ENCODE measurements at regions not wholly inside any gene's neighbourhood (a gene's known extent, or its start where the extent isn't known, plus 50 kb on each side); places are given as distances from the start of the nearest gene placed in this dataset.

DNA sequence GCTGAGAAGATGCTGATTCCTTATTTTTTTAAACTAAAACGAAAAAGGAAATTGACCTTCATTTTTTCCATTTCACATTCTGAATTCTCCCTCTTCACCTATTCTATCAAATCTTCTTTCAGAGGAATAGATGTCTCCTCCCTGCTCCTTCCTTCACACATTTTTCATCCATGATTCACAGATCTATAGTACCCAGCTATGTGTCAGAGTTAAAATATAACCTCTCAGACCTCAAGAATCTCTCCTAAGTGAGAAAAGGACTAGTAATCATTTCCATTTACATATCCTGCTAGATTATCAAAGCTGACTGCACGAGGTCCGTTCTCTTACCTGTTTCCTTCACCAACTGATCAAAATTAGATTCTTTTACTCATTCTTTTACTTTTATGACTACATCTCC is 1297.6 kb upstream of the ALCAM start:
- no peaks in the 10 kb centered on the region for H3K9me3 Mint-ChIP-seq
- Histone ChIP-seq H3K27ac (ENCODE audit: low read depth in 1 of 2, low read length in 2 of 2) (no peak overlapping the region), H3K9me3 (ENCODE audit: control insufficient read depth in 1 of 2, insufficient read depth in 1 of 2, low read length in 2 of 2) (no peaks in the 10 kb centered on the region), H3K4me1 (ENCODE audit: insufficient read depth, low read length) (no peaks in the 10 kb centered on the region), H3K27me3 (ENCODE audit: control insufficient read depth in 1 of 2, insufficient read depth in 2 of 2, low read length in 2 of 2) (no peaks in the 10 kb centered on the region), H3K4me3 (ENCODE audit: low read length) (no peak overlapping the region), H3K36me3 (ENCODE audit: insufficient read depth, low read length) (no peaks in the 10 kb centered on the region)
- H3K27ac Mint-ChIP-seq = no peak overlapping the region
- no peaks in the 10 kb centered on the region for H3K36me3 Mint-ChIP-seq (ENCODE audit: low read depth)
- CTCF ChIA-PET = no interaction called here
- POLR2A ChIA-PET = no interaction called here
- DNase-seq (no peak), ATAC-seq (ENCODE audit: poor library complexity) (no peak)
- H3K27me3 Mint-ChIP-seq = no peaks in the 10 kb centered on the region
- no peak overlapping the region for H3K4me3 Mint-ChIP-seq
- intact Hi-C loops (cut with DNase I, micrococcal nuclease) = no loop called here
- no peak for TF ChIP-seq CTCF (IDR thresholded peaks at IDR 0.05)
- no peaks in the 10 kb centered on the region for H3K4me1 Mint-ChIP-seq (ENCODE audit: low read depth)

DNA sequence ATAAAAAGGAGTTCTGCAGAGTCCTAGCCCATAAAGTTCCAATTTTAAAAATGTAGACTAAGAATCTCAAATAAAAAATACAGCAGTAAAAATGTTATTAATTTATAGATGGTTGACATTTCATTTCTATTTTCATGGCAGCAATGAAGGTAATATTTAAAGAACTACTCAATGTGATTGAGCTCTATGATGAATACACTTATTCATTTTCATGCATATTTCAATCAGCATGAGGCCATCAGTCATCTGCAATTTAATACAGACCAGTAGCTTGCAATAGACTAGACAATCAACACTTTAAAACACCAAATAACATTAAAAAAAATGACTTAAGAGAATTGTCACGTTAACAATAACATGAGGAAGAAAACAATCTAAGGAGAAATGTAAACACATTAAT is 1295.8 kb upstream of the ALCAM start:
- Mint-ChIP-seq H3K4me3 (no peak overlapping the region), H3K27me3 (no peaks in the 10 kb centered on the region), H3K27ac (no peak overlapping the region), H3K36me3 (ENCODE audit: low read depth) (no peaks in the 10 kb centered on the region), H3K4me1 (ENCODE audit: low read depth) (no peaks in the 10 kb centered on the region), H3K9me3 (no peaks in the 10 kb centered on the region)
- Histone ChIP-seq H3K27me3 (ENCODE audit: control insufficient read depth in 1 of 2, insufficient read depth in 2 of 2, low read length in 2 of 2) (no peaks in the 10 kb centered on the region), H3K4me1 (ENCODE audit: insufficient read depth, low read length) (no peaks in the 10 kb centered on the region), H3K9me3 (ENCODE audit: control insufficient read depth in 1 of 2, insufficient read depth in 1 of 2, low read length in 2 of 2) (no peaks in the 10 kb centered on the region), H3K36me3 (ENCODE audit: insufficient read depth, low read length) (no peaks in the 10 kb centered on the region), H3K4me3 (ENCODE audit: low read length) (no peak overlapping the region), H3K27ac (ENCODE audit: low read depth in 1 of 2, low read length in 2 of 2) (no peak overlapping the region)
- no peak for ATAC-seq (ENCODE audit: poor library complexity)
- ChIA-PET CTCF (no interaction called here), POLR2A (no interaction called here)
- intact Hi-C loops (cut with DNase I, micrococcal nuclease) = no loop called here
- no peak for TF ChIP-seq CTCF (IDR thresholded peaks at IDR 0.05)
- no peak for DNase-seq

DNA sequence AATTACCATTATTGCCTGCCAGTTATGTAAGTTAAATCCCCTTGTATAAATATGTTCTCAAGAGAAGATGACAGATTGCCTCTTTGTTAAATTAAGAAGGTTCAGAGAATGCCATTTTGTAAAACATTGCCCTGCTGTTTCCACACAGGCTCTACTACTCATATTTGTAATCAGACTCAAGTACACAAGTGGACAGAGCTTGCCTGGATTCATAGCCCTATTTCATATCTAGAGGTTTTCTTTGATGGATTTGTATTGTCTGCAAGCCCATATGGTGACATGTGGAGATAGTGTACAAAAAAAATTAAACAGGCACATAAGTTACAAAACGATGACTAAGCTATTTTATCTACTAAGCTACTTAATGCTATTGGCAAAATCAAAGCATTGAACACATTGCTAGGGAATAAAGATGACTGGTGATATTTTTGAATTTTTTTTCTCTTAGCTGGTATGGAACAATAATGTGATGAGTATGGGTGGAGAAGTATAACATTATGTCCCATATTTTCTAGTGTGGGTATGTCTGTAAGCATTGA is 1286.6 kb upstream of the ALCAM start:
- TF ChIP-seq CTCF (IDR thresholded peaks at IDR 0.05) = no peak
- H3K27me3 ChIP-seq (ENCODE audit: control insufficient read depth in 1 of 2, insufficient read depth in 2 of 2, low read length in 2 of 2) = no peaks in the 10 kb centered on the region
- no peak for DNase-seq
- no peak overlapping the region for H3K27ac ChIP-seq (ENCODE audit: low read depth in 1 of 2, low read length in 2 of 2)
- Mint-ChIP-seq H3K27ac (no peak overlapping the region), H3K27me3 (no peaks in the 10 kb centered on the region), H3K4me3 (no peak overlapping the region), H3K4me1 (ENCODE audit: low read depth) (no peaks in the 10 kb centered on the region), H3K36me3 (ENCODE audit: low read depth) (no peaks in the 10 kb centered on the region), H3K9me3 (no peaks in the 10 kb centered on the region)
- H3K9me3 ChIP-seq (ENCODE audit: control insufficient read depth in 1 of 2, insufficient read depth in 1 of 2, low read length in 2 of 2) = peaks cover 0 to 3% of the 10 kb centered on the region in 2 experiments
- H3K36me3 ChIP-seq (ENCODE audit: insufficient read depth, low read length) = no peaks in the 10 kb centered on the region
- no peak for ATAC-seq (ENCODE audit: poor library complexity)
- H3K4me1 ChIP-seq (ENCODE audit: insufficient read depth, low read length) = no peaks in the 10 kb centered on the region
- ChIA-PET POLR2A (no interaction called here), CTCF (no interaction called here)
- intact Hi-C loops (cut with DNase I, micrococcal nuclease) = no loop called here
- H3K4me3 ChIP-seq (ENCODE audit: low read length) = no peak overlapping the region
